ENCODE measurements at regions not wholly inside any gene's neighbourhood (a gene's known extent, or its start where the extent isn't known, plus 50 kb on each side); places are given as distances from the start of the nearest gene placed in this dataset.

DNA sequence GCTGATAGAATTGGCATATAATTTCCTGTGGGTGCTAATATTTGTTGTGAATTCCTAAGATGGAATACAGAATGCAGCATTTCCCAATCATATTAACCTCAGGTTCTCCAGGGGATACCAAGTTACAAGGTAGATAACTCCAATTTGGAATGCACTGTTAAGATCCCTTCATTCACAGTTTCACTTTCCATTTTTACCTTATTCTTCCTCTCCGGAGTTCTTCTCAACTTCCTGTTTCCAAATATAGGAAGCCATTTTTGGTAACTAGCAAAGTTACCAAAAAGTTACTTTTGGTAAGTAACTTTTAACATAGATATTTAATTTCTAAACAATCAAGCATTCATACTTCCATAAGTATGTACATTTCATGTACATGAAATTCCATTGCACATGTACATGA lies 63.5 kb upstream of the PHACTR2 start:
- peak overlapping the region; percentile 25 to 66 (median 48) for H3K4me3 Mint-ChIP-seq
- CTCF ChIA-PET: no interaction called here
- Histone ChIP-seq H3K27ac (ENCODE audit: low read depth, low read length) (no peak overlapping the region), H3K4me1 (ENCODE audit: control insufficient read depth in 2 of 2, insufficient read depth in 2 of 2, low read length in 2 of 2) (no peaks in the 10 kb centered on the region), H3K27me3 (ENCODE audit: control insufficient read depth in 2 of 2, insufficient read depth in 2 of 2, low read length in 2 of 2) (no peaks in the 10 kb centered on the region), H3K4me3 (ENCODE audit: low read length) (peak overlapping the region; percentile 24), H3K9me3 (ENCODE audit: control insufficient read depth in 2 of 3, low read length in 3 of 3) (no peaks in the 10 kb centered on the region), H3K36me3 (ENCODE audit: control insufficient read depth in 2 of 3, insufficient read depth in 3 of 3, low read length in 3 of 3) (no peaks in the 10 kb centered on the region)
- DNase-seq (no peak), ATAC-seq (no peak)
- POLR2A ChIA-PET: no interaction called here
- intact Hi-C loops (cut with micrococcal nuclease): no loop called here
- H3K9me3 Mint-ChIP-seq: peaks cover 0 to 5% (median 0%) of the 10 kb centered on the region in 11 donors
- peak overlapping the region in 2 of 9 donors; percentile 22 to 25 for H3K27ac Mint-ChIP-seq
- H3K4me1 Mint-ChIP-seq: peaks cover 7 to 26% (median 16%) of the 10 kb centered on the region in 7 donors
- H3K27me3 Mint-ChIP-seq: no peaks in the 10 kb centered on the region
- H3K36me3 Mint-ChIP-seq: peaks cover 0 to 10% (median 5%) of the 10 kb centered on the region in 5 donors

DNA sequence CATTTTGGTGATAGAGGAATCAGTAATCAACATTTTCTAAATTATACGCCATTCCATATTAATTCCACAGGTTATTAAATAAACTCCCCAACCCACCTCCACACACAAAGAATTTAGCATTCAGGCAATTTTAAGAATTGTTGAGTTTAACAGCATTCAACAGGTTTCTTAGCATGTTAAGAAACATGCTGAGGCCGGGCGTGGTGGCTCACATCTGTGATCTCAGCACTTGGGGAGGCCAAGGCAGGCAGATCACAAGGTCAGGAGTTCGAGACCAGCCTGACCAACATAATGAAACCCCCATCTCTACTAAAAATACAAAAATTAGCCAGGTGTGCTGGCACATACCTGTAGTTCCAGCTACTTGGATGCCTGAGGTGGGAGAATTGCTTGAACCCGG lies 64.0 kb upstream of the PHACTR2 start:
- H3K27ac Mint-ChIP-seq: no peak overlapping the region
- Histone ChIP-seq H3K4me1 (ENCODE audit: control insufficient read depth in 2 of 2, insufficient read depth in 2 of 2, low read length in 2 of 2) (no peaks in the 10 kb centered on the region), H3K36me3 (ENCODE audit: control insufficient read depth in 2 of 3, insufficient read depth in 3 of 3, low read length in 3 of 3) (no peaks in the 10 kb centered on the region), H3K4me3 (ENCODE audit: low read length) (peak overlapping the region; percentile 24), H3K27ac (ENCODE audit: low read depth, low read length) (no peak overlapping the region), H3K27me3 (ENCODE audit: control insufficient read depth in 2 of 2, insufficient read depth in 2 of 2, low read length in 2 of 2) (no peaks in the 10 kb centered on the region), H3K9me3 (ENCODE audit: control insufficient read depth in 2 of 3, low read length in 3 of 3) (no peaks in the 10 kb centered on the region)
- DNase-seq: no peak
- intact Hi-C loops (cut with micrococcal nuclease): no loop called here
- no peaks in the 10 kb centered on the region for H3K27me3 Mint-ChIP-seq
- peaks cover 0 to 10% (median 5%) of the 10 kb centered on the region in 5 donors for H3K36me3 Mint-ChIP-seq
- peaks cover 0 to 5% (median 0%) of the 10 kb centered on the region in 11 donors for H3K9me3 Mint-ChIP-seq
- peak overlapping the region in 5 of 10 donors; percentile 26 to 66 (median 41) for H3K4me3 Mint-ChIP-seq
- ChIA-PET POLR2A (no interaction called here), CTCF (no interaction called here)
- H3K4me1 Mint-ChIP-seq: peaks cover 7 to 26% (median 14%) of the 10 kb centered on the region in 7 donors
- no peak for ATAC-seq

GRCh38 chr6:143612186-143612585 lies 65.6 kb upstream of the PHACTR2 start:
- H3K27ac Mint-ChIP-seq: no peak overlapping the region
- DNase-seq (no peak), ATAC-seq (no peak)
- no peaks in the 10 kb centered on the region for H3K27me3 Mint-ChIP-seq
- POLR2A ChIA-PET: no interaction called here
- H3K27me3 ChIP-seq (ENCODE audit: control insufficient read depth in 2 of 2, insufficient read depth in 2 of 2, low read length in 2 of 2): no peaks in the 10 kb centered on the region
- H3K4me1 Mint-ChIP-seq: peaks cover 7 to 26% (median 8%) of the 10 kb centered on the region in 7 donors
- H3K4me3 Mint-ChIP-seq: no peak overlapping the region
- no peak overlapping the region for H3K4me3 ChIP-seq (ENCODE audit: low read length)
- peaks cover 0 to 10% (median 5%) of the 10 kb centered on the region in 5 donors for H3K36me3 Mint-ChIP-seq
- no peak overlapping the region for H3K27ac ChIP-seq (ENCODE audit: low read depth, low read length)
- intact Hi-C loops (cut with micrococcal nuclease): no loop called here
- H3K9me3 ChIP-seq (ENCODE audit: control insufficient read depth in 2 of 3, low read length in 3 of 3): no peaks in the 10 kb centered on the region
- H3K9me3 Mint-ChIP-seq: peaks cover 0 to 5% (median 0%) of the 10 kb centered on the region in 11 donors
- CTCF ChIA-PET: no interaction called here
- no peaks in the 10 kb centered on the region for H3K4me1 ChIP-seq (ENCODE audit: control insufficient read depth in 2 of 2, insufficient read depth in 2 of 2, low read length in 2 of 2)
- no peaks in the 10 kb centered on the region for H3K36me3 ChIP-seq (ENCODE audit: control insufficient read depth in 2 of 3, insufficient read depth in 3 of 3, low read length in 3 of 3)

DNA sequence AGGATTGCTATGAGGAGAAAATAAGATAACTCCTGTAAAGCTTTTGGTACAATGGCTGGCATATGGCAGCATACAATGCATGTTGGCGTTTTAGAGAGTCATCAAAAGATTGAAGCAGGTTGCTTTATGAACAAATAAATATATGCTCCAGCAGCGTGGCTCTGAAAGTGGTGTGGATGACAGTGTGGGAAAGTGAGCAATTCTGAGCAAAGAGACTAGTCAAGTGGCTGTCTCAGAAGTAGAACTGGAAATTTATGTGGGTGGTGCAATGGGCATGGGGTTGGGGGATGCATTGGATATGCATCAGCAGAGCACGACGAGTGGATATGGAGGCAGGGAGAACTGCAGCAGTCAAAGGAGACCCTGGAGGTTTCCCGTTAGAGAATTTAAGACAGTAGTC lies 66.2 kb upstream of the PHACTR2 start:
- Histone ChIP-seq H3K4me3 (ENCODE audit: low read length) (no peak overlapping the region), H3K27ac (ENCODE audit: low read depth, low read length) (no peak overlapping the region), H3K4me1 (ENCODE audit: control insufficient read depth in 2 of 2, insufficient read depth in 2 of 2, low read length in 2 of 2) (no peaks in the 10 kb centered on the region), H3K9me3 (ENCODE audit: control insufficient read depth in 2 of 3, low read length in 3 of 3) (no peaks in the 10 kb centered on the region), H3K27me3 (ENCODE audit: control insufficient read depth in 2 of 2, insufficient read depth in 2 of 2, low read length in 2 of 2) (no peaks in the 10 kb centered on the region), H3K36me3 (ENCODE audit: control insufficient read depth in 2 of 3, insufficient read depth in 3 of 3, low read length in 3 of 3) (no peaks in the 10 kb centered on the region)
- POLR2A ChIA-PET: no interaction called here
- H3K4me1 Mint-ChIP-seq: peaks cover 7 to 25% (median 8%) of the 10 kb centered on the region in 7 donors
- intact Hi-C loops (cut with micrococcal nuclease): no loop called here
- peaks cover 0 to 9% (median 5%) of the 10 kb centered on the region in 5 donors for H3K36me3 Mint-ChIP-seq
- H3K27me3 Mint-ChIP-seq: no peaks in the 10 kb centered on the region
- peak overlapping the region in 1 of 10 donors; percentile 2 for H3K4me3 Mint-ChIP-seq
- peak overlapping the region in 2 of 9 donors; percentile 64 to 67 for H3K27ac Mint-ChIP-seq
- H3K9me3 Mint-ChIP-seq: peaks cover 0 to 5% (median 0%) of the 10 kb centered on the region in 11 donors
- ATAC-seq: no peak
- DNase-seq: no peak
- CTCF ChIA-PET: no interaction called here

- CTCF ChIA-PET: interaction anchor here (0.9 kb wide), 1 partner anchor 97 kb away, joined by 5 read pairs; no protein-coding TSS in a partner anchor
- no peak overlapping the region for H3K27ac Mint-ChIP-seq
Observed at GRCh38 chr6:143609972-143610371, 67.8 kb upstream of the PHACTR2 start.

GRCh38 chr6:143609501-143609900 lies 68.3 kb upstream of the PHACTR2 start:
- H3K4me1 Mint-ChIP-seq: peaks cover 4 to 12% (median 6%) of the 10 kb centered on the region in 7 donors
- Histone ChIP-seq H3K4me1 (ENCODE audit: control insufficient read depth in 2 of 2, insufficient read depth in 2 of 2, low read length in 2 of 2) (no peaks in the 10 kb centered on the region), H3K36me3 (ENCODE audit: control insufficient read depth in 2 of 3, insufficient read depth in 3 of 3, low read length in 3 of 3) (no peaks in the 10 kb centered on the region), H3K9me3 (ENCODE audit: control insufficient read depth in 2 of 3, low read length in 3 of 3) (no peaks in the 10 kb centered on the region), H3K27ac (ENCODE audit: low read depth, low read length) (no peak overlapping the region), H3K4me3 (ENCODE audit: low read length) (no peak overlapping the region), H3K27me3 (ENCODE audit: control insufficient read depth in 2 of 2, insufficient read depth in 2 of 2, low read length in 2 of 2) (no peaks in the 10 kb centered on the region)
- intact Hi-C loops (cut with micrococcal nuclease): no loop called here
- ChIA-PET CTCF (no interaction called here), POLR2A (no interaction called here)
- H3K9me3 Mint-ChIP-seq: peaks cover 0 to 5% (median 0%) of the 10 kb centered on the region in 11 donors
- H3K27ac Mint-ChIP-seq: peak overlapping the region in 1 of 9 donors; percentile 14
- peaks cover 0 to 5% (median 4%) of the 10 kb centered on the region in 5 donors for H3K36me3 Mint-ChIP-seq
- H3K4me3 Mint-ChIP-seq: no peak overlapping the region
- no peaks in the 10 kb centered on the region for H3K27me3 Mint-ChIP-seq
- ATAC-seq (no peak), DNase-seq (no peak)

More at GRCh38 chr6:143609972-143610371, 67.8 kb upstream of the PHACTR2 start:
- POLR2A ChIA-PET: no interaction called here
- H3K4me3 Mint-ChIP-seq: no peak overlapping the region
- H3K4me1 Mint-ChIP-seq: peaks cover 7 to 16% (median 8%) of the 10 kb centered on the region in 7 donors
- Histone ChIP-seq H3K36me3 (ENCODE audit: control insufficient read depth in 2 of 3, insufficient read depth in 3 of 3, low read length in 3 of 3) (no peaks in the 10 kb centered on the region), H3K4me3 (ENCODE audit: low read length) (no peak overlapping the region), H3K27ac (ENCODE audit: low read depth, low read length) (no peak overlapping the region), H3K4me1 (ENCODE audit: control insufficient read depth in 2 of 2, insufficient read depth in 2 of 2, low read length in 2 of 2) (no peaks in the 10 kb centered on the region), H3K9me3 (ENCODE audit: control insufficient read depth in 2 of 3, low read length in 3 of 3) (no peaks in the 10 kb centered on the region), H3K27me3 (ENCODE audit: control insufficient read depth in 2 of 2, insufficient read depth in 2 of 2, low read length in 2 of 2) (no peaks in the 10 kb centered on the region)
- intact Hi-C loops (cut with micrococcal nuclease): no loop called here
- H3K27me3 Mint-ChIP-seq: no peaks in the 10 kb centered on the region
- ATAC-seq (no peak), DNase-seq (no peak)
- peaks cover 0 to 5% (median 5%) of the 10 kb centered on the region in 5 donors for H3K36me3 Mint-ChIP-seq
- peaks cover 0 to 5% (median 0%) of the 10 kb centered on the region in 11 donors for H3K9me3 Mint-ChIP-seq

DNA sequence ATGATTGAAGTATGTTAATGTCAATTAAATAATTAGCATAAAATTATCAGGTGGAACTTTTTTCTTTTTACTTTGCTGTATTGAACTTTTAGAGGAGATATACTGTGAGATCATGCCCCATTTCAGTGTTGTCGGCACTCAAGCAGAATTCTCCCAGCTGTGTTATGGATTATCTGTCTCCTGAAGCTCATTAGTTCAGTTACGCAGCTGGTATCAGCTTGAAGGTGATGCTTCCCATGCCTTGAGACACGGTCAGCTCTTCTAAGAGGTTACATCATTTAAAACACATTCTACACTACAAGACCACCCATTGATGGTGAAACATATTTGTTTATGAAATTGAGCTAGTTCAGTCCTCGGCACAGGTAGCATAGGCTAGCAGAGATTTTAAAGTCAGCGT lies 68.9 kb upstream of the PHACTR2 start:
- DNase-seq (no peak), ATAC-seq (no peak)
- Histone ChIP-seq H3K36me3 (ENCODE audit: control insufficient read depth in 2 of 3, insufficient read depth in 3 of 3, low read length in 3 of 3) (no peaks in the 10 kb centered on the region), H3K4me3 (ENCODE audit: low read length) (no peak overlapping the region), H3K27ac (ENCODE audit: low read depth, low read length) (no peak overlapping the region), H3K4me1 (ENCODE audit: control insufficient read depth in 2 of 2, insufficient read depth in 2 of 2, low read length in 2 of 2) (no peaks in the 10 kb centered on the region), H3K27me3 (ENCODE audit: control insufficient read depth in 2 of 2, insufficient read depth in 2 of 2, low read length in 2 of 2) (no peaks in the 10 kb centered on the region), H3K9me3 (ENCODE audit: control insufficient read depth in 2 of 3, low read length in 3 of 3) (no peaks in the 10 kb centered on the region)
- Mint-ChIP-seq H3K4me1 (peaks cover 0 to 7% (median 5%) of the 10 kb centered on the region in 7 donors), H3K9me3 (peaks cover 0 to 5% (median 0%) of the 10 kb centered on the region in 11 donors), H3K27me3 (no peaks in the 10 kb centered on the region), H3K36me3 (peaks cover 0 to 5% (median 3%) of the 10 kb centered on the region in 5 donors), H3K27ac (peak overlapping the region in 1 of 9 donors; percentile 14), H3K4me3 (no peak overlapping the region)
- CTCF ChIA-PET: no interaction called here
- POLR2A ChIA-PET: no interaction called here
- intact Hi-C loops (cut with micrococcal nuclease): no loop called here
